ENCODE measurements at regions not wholly inside any gene's neighbourhood (a gene's known extent, or its start where the extent isn't known, plus 50 kb on each side); places are given as distances from the start of the nearest gene placed in this dataset.

GRCh38 chr14:100391173-100391572, 68.0 kb downstream of the SLC25A47 start:
- intact Hi-C loops (cut with DNase I) = no loop called here
- DNase-seq (ENCODE audit: low spot score in 2 of 2) = no peak
- no peak overlapping the region for H3K27ac ChIP-seq

GRCh38 chr14:100391724-100392123, 68.6 kb downstream of the SLC25A47 start:
- intact Hi-C loops (cut with DNase I) = no loop called here
- no peaks in the 10 kb centered on the region for H3K36me3 ChIP-seq
- H3K4me3 ChIP-seq = no peak overlapping the region
- no peak overlapping the region for H3K27ac ChIP-seq
- no peaks in the 10 kb centered on the region for H3K27me3 ChIP-seq
- H3K4me1 ChIP-seq = no peaks in the 10 kb centered on the region
- no peak for DNase-seq (ENCODE audit: low spot score in 2 of 2)
- no peaks in the 10 kb centered on the region for H3K9me3 ChIP-seq
- TF ChIP-seq, protein P1, sequence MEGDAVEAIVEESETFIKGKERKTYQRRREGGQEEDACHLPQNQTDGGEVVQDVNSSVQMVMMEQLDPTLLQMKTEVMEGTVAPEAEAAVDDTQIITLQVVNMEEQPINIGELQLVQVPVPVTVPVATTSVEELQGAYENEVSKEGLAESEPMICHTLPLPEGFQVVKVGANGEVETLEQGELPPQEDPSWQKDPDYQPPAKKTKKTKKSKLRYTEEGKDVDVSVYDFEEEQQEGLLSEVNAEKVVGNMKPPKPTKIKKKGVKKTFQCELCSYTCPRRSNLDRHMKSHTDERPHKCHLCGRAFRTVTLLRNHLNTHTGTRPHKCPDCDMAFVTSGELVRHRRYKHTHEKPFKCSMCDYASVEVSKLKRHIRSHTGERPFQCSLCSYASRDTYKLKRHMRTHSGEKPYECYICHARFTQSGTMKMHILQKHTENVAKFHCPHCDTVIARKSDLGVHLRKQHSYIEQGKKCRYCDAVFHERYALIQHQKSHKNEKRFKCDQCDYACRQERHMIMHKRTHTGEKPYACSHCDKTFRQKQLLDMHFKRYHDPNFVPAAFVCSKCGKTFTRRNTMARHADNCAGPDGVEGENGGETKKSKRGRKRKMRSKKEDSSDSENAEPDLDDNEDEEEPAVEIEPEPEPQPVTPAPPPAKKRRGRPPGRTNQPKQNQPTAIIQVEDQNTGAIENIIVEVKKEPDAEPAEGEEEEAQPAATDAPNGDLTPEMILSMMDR (IDR thresholded peaks at IDR 0.05) = no peak

More at GRCh38 chr14:100391173-100391572, 68.0 kb downstream of the SLC25A47 start:
- no peaks in the 10 kb centered on the region for H3K9me3 ChIP-seq
- no peak overlapping the region for H3K4me3 ChIP-seq
- H3K27me3 ChIP-seq = no peaks in the 10 kb centered on the region
- no peaks in the 10 kb centered on the region for H3K4me1 ChIP-seq
- H3K36me3 ChIP-seq = no peaks in the 10 kb centered on the region
- TF ChIP-seq, protein P1 (IDR thresholded peaks at IDR 0.05) = no peak

DNA sequence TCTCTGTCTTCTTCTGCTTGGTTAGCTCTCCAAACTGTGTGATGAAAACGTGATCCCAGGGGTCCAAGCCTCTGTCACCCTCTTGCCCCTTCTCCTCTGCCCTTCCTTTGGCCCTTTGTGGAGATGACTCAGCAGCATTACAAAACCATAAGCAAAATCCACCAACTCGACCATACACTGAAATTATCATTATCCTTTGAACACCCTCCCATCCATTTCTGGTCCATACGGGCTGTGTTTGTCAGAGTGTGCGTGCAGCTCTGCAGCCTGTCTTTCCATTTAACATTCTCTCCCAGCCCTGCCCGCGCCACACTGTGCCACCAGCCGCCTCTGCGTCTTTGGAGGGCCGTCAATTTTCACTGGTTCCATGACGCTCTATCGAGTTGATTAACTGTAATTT, 69.2 kb downstream of the SLC25A47 start:
- Histone ChIP-seq H3K36me3 (peaks cover 0 to under 1% of the 10 kb centered on the region in 2 donors), H3K4me1 (no peaks in the 10 kb centered on the region), H3K9me3 (no peaks in the 10 kb centered on the region), H3K27ac (no peak overlapping the region), H3K4me3 (no peak overlapping the region), H3K27me3 (no peaks in the 10 kb centered on the region)
- TF ChIP-seq, protein P1 (IDR thresholded peaks at IDR 0.05) = no peak
- no peak for DNase-seq (ENCODE audit: low spot score in 2 of 2)
- intact Hi-C loops (cut with DNase I) = no loop called here

DNA sequence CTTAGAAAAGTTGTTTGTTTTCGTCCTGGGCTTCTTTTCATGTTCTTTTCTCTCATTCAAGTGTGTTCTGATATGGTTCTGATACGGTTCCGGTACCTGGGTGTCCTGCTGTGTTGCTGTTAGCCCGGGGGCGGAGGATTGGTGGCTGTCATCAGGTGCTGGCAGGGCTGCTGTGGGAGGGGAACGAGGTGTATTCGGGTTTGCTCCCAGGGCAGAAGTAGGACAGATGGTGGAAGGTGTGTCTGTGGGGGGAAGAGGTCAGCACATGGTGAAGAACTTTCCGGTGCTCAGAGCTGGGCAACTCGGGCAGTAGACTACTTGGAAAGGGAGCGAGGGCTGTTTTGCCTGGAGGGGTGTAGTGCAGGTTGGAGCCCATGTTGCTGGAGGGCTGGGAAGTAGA, 70.2 kb downstream of the SLC25A47 start:
- peaks cover 0 to 10% of the 10 kb centered on the region in 2 donors for H3K36me3 ChIP-seq
- no peaks in the 10 kb centered on the region for H3K27me3 ChIP-seq
- TF ChIP-seq, protein P1 (IDR thresholded peaks at IDR 0.05) = no peak
- no peaks in the 10 kb centered on the region for H3K9me3 ChIP-seq
- intact Hi-C loops (cut with DNase I) = no loop called here
- H3K4me3 ChIP-seq = no peak overlapping the region
- no peak for DNase-seq (ENCODE audit: low spot score in 2 of 2)
- no peak overlapping the region for H3K27ac ChIP-seq
- H3K4me1 ChIP-seq = no peaks in the 10 kb centered on the region

GRCh38 chr14:100393906-100394732, 71.0 kb downstream of the SLC25A47 start:
- no peaks in the 10 kb centered on the region for H3K4me1 ChIP-seq
- no peaks in the 10 kb centered on the region for H3K9me3 ChIP-seq
- H3K4me3 ChIP-seq = no peak overlapping the region
- no peaks in the 10 kb centered on the region for H3K27me3 ChIP-seq
- intact Hi-C loops (cut with DNase I) = no loop called here
- H3K36me3 ChIP-seq = peaks cover 0 to 12% of the 10 kb centered on the region in 2 donors
- TF ChIP-seq, protein P1 (IDR thresholded peaks at IDR 0.05) = no peak
- DNase-seq (ENCODE audit: low spot score in 2 of 2) = no peak
- no peak overlapping the region for H3K27ac ChIP-seq
